Pons (tissue), 1 donor: ENCODE measurements at regions not wholly inside any gene's neighbourhood (a gene's known extent, or its start where the extent isn't known, plus 50 kb on each side); places are given as distances from the start of the nearest gene placed in this dataset.

ENCODE experiments used
- DNase-seq: peaks from one replicate; pipeline ENCODE4 v3.0.0-alpha.2; 2016; ENCODE audit warnings: low spot score

DNA sequence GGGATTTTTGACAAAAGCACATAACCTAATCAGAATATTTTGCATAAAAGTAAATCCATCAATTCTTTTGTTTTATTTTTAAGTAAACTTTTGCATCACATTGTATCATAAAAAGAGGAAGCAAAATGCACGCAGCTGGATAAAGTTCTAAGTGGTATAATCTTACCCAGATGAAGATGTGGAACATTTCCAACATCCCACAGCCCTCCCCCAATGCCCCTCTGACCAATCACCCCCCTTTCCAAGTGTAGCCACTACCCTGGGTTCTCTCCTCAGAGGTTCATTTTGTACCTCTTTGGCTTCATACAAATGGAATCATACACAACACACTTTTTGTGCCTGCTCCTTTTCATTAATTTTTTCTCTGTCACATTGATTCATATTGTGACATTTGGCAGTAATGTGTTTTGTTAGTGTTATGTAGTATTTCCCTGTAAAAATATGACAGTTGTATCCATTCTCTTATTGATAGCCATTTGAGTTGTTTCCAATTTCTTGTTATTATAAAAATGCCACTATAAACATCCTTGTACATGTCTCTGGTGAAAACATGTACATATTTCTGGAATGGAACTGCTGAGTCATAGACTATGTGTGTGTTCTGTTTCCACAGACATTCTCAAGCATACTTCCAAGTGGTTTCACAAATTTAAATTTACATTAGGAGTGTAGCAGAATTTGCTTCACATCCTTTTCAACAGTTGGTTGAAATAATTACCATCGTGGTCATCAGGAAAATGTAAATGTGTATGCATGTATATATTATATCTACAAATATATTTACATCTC is 92.9 kb upstream of the SYNDIG1 start:
- DNase-seq, result no peak

DNA sequence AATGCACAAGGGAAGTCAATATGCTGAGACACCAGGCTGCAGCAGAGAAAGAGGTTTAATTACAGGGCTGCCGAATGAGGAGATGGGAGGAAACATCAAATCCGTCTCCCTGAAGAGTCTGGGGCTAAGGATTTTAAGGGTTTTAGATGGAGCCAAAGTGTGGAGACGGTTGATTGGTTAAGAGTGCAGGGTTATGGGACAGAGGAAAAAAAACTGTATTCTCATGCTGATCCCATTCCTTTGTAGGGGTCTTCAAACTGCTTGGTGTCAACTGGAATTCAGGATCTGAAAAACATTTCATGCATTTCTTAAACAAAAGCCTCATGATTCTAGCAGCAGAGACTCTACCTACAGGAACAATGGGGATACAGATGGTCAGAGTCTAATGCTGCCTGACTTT is 96.1 kb upstream of the SYNDIG1 start:
- DNase-seq, result no peak

DNA sequence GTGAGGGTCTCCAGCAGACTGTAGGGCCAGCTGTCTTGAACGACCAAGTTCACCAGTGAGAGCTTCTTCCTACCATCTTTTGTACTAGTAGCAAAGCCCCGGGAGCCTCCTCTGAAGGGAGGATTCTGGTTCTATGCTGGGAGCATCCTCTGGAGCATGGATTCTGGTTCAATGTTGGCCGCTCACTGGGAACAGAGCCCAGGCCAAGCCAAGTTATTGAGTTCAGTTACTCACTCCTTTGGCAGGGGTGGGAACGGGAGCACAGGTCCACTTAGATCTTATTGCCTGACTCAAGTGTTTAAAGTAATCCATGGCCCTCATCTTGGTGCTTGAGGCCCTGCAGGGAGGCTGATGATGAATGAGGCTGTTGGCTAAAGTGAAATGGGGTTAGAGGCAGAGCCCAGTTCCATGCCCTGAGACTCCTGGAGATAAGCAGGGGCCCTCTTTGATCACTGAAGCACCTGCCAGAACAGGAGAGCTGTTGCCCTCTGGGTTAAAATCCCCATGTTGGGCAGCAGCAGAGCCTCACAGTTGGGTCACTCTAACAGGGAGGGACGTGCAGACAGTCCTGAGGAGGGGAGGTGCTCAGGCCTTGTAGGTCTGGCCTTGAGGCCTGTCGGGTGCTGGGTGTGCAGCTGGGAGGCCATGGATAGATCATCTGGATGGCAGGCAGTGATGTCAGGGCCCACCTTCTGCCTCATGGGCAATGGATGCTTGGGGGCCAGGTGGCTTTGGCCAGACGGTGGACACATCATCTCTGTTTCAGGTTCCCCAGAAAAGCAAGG is 98.3 kb upstream of the SYNDIG1 start:
- DNase-seq, result no peak

- no peak for DNase-seq
Observed at GRCh38 chr20:24370249-24370648, 99.2 kb upstream of the SYNDIG1 start.

DNA sequence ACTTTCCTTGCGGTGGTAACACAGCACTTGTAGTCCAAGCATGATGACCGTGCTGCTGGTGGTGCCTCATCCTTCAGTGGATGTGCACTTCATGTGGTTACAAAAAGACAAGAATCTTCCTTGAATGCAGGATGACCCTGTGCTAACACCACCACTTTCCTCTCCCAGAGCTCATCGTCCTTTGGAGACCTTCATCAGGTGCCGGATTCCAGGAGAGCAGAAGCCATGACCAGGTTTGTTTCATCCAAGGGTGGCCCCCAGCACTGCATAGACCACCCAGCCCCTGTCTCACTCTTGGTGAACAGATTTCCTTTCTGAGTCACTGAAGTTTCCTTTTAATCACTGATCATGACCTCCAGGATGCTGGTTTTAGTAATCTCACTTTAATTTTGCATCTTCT is 101.2 kb upstream of the SYNDIG1 start:
- DNase-seq, result no peak

- DNase-seq, result no peak
Observed at GRCh38 chr20:24366336-24367004, 103.0 kb upstream of the SYNDIG1 start.

- DNase-seq, result no peak
Observed at GRCh38 chr20:24365670-24366069, 103.8 kb upstream of the SYNDIG1 start.

DNA sequence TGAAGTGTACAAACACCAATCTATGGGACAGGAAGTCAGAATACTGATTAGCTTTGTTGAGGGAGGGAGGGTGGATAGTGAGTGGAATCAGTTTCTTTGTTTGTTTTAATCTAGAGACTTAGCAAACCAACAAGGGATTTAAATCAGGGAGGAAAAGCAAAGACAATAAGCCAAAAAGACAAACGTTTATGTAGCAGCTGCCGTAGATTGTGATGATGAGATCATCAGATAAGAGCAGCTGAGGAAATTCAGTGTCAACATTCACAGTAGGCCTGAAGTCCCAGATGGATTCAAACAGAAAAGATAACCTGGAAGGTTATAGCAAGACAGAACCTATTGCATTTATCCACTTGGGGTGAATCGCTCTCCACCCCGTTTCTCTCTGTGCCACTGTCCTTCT is 104.9 kb upstream of the SYNDIG1 start:
- DNase-seq, result peak; percentile 33

DNA sequence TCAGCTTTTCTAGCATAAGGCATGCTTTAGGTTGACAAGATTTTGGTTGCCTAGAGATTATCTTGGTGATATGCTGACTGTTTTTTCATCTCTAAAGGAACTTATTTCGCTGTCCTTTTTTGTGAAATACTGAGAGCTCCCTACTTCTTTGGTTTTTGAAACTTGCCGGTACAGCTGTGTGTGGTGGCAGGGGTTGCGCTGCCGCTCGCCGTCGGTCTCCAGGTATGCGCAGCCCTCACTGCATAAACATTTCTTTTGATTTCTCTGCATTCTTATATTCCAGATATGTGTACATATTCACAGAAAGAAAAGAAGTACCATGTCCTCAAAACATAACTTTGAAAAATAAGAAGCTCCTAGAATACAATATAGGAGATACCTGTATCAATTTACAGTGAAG is 106.4 kb upstream of the SYNDIG1 start:
- no peak for DNase-seq

GRCh38 chr20:24362080-24362479 is 107.3 kb upstream of the SYNDIG1 start:
- no peak for DNase-seq

DNA sequence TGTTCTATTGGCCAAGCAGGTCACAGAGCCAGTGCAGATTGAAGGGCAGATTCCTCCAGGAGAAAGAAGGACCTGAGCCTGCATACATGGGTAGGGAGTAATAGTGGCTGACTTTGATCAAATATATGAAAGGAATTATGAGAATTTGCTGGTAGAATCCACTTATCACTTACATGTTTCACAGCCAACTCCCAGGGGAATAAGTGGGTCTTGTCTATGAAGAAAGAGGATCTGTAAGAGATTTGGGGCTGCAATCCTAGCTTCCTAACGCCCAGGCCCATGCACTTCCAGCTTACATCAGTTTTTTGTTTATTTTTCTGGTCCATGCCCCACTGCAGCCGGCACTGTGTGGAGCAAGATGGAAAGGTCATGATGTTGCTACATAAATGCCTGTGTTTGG is 107.9 kb upstream of the SYNDIG1 start:
- DNase-seq, result no peak

DNA sequence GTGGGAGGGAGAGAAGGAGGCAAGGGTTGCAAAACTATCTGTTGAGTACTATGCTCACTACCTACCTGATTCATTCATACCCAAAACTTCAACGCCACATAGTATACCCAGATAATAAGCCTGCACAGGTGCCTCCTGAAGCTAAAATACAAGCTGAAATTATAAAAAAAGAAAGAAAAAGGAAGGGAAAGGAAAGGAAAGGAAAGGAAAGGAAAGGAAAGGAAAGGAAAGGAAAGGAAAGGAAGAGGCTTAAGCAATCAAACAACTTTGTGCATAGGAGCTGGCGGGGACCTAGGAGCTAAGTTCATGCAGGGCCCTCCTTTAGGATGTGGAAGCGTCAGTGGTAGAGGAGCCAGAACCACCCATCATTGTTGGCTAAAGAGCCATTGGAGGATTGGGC is 108.9 kb upstream of the SYNDIG1 start:
- DNase-seq, result no peak

DNA sequence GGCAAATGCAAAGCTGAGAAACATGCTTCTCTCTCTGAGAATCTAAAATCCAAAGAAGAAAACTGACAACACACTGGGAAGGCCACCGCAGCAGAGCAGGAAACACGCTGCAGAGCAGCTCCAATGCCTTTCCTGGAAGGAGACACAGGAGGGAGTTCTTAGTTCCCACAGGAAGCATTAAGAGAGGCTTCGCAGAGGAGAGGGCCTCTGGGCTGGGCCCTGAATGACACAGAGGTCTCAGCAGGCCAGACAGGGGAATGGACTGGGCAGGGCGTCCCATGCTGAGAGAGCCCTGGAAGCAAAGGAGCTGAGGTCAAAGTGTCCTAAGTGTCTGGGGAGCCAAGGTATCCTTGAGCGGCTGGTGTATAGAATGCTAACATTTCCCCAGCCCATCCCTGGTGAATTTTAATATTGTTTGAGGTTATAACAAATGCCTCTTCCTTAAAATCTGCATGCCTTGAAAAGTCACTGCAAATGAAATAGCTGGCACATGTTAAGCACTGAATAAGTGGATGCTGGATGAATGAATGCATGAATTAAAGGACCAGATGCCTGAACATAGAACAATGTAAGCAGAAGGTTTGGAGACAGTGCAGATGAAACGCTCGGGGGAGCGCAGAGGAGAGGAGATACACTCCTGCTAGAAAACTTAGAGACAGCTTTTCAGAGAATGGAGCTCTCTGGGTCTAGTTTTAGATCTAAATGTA is 110.0 kb upstream of the SYNDIG1 start:
- DNase-seq, result no peak

DNA sequence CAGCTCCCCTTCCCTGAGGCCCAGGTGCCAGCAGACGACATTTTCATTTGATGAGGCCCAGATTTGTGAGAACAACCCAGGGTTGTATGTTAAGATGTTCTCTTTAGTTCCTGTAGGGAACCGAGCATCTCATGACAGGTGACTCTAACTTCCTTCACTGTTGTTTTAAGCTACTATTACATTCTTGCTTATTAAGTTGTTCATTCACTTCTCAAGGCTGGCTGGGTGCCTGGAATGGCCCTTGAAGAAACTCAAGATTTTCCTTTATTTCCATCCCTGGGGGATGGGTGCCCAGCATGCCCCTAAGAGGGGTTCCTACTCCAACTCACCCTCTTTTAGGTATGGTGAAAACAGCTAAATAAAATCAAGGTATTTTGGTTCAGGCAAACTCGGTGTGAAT is 111.5 kb upstream of the SYNDIG1 start:
- DNase-seq, result no peak

DNA sequence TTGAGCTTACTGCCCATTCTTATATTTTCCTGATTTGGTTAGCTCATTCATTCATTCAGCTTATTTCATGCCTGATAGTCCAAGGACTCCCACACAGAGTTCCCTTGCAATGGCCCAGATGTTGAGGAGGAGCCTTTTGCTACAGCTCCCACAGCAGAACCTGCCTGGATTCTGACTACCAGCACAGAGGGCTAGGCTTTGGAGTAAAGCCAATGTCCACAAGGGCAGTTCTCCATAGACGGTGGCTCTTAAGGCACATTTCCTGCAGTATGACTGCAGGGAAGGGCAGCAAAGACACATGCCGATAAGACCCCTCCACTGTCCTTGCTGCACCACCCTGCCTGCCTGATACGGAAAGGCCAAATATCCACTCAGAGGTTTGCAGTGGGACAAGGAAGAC is 112.3 kb upstream of the SYNDIG1 start:
- no peak for DNase-seq

GRCh38 chr20:24353135-24353690 is 116.2 kb upstream of the SYNDIG1 start:
- DNase-seq, result peak; percentile 70

DNA sequence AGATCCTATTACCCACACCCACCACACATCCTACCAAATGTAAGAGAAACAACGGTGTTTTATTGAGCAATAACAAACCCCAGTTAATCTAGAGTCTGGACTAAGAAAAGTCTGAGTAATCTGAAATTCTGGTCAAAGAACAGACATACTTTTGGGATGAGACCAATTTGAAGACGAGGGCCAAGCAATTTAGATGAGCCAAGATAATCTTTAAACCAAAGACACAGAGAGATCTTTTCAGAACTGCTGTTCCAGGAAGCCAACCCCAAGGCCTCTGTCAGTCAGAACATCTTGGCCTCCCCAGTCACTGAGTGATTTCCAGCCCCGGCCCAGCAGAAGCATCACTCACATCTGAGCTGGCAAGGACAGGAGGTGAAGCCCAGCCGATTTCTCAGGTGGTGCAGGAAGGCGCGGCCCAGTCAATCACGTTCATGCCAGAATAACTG is 118.5 kb upstream of the SYNDIG1 start:
- no peak for DNase-seq

- no peak for DNase-seq
Observed at GRCh38 chr20:24341781-24342180, 127.6 kb upstream of the SYNDIG1 start.

DNA sequence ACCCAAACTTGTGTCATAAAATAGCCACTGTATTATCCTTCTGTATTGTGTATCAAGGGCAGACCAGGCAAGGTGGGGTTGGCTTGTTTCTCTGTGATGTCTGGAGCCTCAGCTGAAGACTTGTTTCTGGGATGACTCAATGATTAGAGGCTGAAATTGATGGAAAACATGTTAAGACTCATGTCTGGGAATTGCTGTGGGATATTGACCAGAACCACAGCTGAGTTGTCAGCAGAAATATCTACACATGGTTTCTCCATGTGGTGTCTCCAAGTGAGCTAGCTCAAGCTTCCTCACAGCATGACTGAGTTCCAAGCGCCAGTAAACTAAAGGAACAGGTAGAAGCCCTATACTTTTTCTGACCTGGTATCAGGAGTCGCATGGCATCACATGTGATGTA is 128.5 kb upstream of the SYNDIG1 start:
- no peak for DNase-seq

DNA sequence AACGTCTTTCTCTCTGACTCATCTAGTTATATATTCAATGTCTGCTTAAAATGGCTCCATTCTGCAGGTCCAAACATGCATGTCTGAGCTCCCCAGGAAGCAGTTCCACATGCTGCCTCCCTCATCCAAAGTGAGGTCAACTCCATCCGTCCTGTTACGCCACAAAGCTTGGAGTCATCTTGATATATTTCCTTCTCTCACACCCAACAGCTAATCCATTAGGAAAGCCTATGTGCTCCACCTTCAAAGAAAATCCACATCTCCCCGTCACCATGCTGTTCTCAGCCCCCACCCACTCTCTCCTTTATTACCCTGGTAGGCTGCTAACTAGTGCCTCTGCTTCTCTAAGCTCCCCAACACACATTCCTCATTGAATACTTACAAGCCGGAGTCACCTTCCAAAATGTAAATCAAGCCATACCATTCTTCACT is 130.2 kb upstream of the SYNDIG1 start:
- no peak for DNase-seq

DNA sequence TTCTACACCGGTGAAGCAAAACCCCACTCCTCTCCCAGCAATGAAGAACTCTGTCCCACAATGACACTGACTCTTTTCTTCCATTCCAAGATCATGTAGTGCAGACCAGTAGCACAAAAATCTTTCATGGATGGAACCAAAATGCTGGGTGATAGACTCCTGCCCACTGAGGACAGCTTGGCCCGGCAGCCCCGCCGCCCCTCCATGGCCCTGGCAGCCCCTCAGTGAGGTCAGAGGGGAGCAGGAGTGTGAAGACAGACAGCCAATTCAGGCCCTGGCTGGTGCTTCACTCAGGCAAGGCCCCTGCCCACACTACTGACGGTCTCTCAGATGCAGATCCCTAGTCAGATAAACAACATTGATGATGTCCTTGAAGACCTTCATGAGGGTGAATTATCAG is 131.9 kb upstream of the SYNDIG1 start:
- DNase-seq, result no peak

DNA sequence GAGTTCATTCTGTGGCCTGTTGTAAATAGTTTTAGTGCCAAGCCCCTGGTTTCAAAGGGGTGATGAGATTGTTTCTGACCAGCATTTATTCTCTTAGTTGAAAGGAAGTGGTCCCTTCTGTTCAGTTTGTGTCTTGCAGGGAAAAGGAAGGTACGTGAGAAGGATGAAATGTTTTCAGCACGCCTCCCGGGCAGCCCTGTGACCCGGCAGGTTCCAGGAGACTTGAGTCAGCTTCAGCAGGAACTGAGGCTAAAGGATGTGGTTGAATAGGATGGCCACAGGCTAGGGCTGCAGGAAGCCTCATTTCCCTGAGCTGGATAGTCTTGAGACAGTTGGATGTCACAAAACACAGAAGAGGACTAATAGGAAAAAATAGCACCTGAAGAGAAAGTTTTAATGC is 132.4 kb upstream of the SYNDIG1 start:
- no peak for DNase-seq
